ENCODE measurements at regions not wholly inside any gene's neighbourhood (a gene's known extent, or its start where the extent isn't known, plus 50 kb on each side); places are given as distances from the start of the nearest gene placed in this dataset.
"Not testable (repeated sequence)": the region's sequence is repeated elsewhere in the genome, so short reads cannot be mapped to it uniquely, and the experiment has no call there.

DNA sequence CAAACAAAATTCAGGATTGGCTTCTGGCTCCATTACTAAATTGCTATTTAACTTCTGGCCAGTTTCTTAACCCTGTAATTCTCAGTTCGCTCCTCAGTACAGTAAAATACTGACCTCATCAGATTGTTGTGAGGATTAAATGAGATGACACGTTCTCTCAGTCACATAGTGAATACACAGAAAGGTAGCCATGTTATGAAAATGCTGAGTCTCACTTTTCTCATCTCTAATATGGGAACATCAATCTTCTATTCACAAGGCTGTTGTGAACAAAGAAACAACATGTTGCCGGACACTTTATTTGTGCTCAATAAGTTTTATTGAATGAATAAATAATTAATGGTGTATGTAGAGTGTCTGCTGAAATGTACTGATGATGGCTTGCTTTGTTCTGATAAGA, 924.5 kb upstream of the GOT2 start:
- DNase-seq, result no peak

DNA sequence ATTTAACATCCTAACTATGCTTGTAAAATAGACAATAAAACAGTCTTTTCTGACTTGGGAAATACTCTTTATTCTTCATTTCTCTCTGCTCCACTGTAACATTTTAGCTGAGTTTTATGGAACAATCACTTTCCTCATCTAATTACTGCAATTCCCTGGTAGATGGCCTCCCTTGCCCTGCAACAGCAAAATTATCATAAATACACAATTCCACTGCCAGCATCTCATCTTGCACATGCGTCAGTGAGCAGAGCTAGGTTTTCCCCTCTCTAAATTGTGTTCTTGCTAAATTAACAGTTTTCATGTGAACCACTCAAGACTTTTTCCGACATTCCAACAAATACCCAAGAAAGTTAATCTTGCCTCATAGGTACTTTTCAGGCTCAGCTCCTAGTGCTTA, 920.9 kb upstream of the GOT2 start:
- DNase-seq, result no peak

DNA sequence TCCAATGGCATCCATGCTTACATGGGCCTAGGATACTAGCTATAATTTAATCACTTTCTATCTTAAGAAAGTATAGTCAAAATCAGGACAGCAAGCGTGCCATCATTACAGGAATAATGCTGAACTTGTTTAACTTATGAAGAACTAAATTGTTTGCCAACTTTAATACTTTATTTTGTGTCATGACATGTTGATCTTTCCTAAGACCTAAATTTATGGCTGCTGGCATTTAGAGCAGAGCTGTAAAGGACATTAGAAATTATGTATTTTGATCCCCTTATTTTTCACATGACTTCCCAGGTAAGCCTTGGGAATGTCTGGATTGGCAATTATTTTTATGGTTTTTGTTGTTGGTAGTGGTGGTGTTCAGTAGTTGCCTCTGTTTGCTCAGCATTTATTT, 920.3 kb upstream of the GOT2 start:
- no peak for DNase-seq

DNA sequence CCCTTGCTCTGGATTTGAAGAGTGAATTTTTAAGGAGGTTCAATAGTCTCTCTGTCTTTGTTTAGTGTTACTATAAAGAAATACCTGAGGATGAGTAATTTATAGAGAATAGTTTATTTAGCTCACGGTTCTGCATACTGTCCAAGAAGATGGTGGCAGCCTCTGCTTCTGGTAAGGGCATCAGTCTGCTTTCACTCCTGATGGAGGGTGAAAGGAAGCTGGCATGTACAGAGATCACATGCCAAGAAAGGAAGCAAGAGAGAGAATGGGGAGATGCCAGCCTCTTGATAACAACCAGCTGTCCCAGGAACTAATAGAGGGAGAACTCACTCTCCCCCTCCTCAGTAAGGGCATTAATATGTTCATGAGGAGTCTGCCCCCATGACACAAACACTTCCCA, 917.5 kb upstream of the GOT2 start:
- no peak for DNase-seq

DNA sequence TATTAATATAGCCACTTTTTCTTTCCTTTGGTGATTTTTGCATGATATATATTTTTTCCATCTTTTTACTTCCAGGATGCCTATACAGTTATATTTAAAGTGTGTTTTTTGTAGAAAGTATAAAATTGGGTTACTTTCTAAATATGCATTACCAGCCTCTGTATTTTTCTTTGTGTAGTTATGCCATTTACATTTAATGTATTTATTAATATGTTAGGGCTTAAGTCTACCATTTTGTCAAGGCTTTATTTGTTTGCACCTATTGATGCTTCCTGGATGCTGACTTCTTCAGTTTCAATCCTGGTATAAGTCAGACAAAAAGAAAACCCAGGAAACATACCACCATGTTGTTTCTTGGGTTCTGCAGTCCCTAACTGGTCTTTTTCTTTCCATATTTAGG, 911.1 kb upstream of the GOT2 start:
- no peak for DNase-seq

DNA sequence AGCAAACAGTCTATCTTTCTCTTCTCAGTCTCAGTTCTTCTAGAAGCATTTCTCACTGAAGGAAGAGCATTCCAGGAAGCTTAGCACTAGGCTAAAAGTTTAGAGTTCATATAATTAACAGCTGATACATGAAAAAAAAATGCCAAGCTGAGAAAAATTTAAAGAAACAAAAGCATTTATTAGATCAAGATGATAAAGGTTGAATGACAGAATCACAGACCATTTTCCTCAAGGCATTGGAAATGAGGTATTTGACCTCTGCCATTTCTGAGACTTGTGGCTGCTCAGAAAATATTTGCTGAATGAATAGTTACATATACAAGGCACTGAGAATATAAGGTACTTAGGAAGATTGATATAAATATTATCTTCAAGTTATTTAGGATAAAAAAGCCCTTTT, 901.6 kb upstream of the GOT2 start:
- DNase-seq, result no peak

DNA sequence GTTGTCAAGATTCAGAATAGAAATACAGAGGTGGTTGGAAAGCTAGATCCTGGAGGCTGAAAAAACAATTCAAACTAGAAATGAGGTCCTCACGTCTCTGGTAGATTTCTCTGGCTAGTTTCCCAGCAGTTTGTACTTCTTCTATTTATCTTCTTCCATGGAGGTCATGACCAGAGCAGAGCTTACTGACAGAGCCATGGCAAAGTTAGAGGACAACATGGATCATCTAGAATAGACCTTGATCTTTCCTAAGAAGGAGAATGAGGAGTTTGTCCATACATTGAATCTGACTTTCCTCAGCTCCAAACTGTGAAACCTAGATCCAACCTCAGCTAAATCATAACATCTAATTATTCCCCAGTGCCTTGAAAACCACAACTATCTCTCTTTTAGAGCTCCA, 900.8 kb upstream of the GOT2 start:
- DNase-seq, result no peak

DNA sequence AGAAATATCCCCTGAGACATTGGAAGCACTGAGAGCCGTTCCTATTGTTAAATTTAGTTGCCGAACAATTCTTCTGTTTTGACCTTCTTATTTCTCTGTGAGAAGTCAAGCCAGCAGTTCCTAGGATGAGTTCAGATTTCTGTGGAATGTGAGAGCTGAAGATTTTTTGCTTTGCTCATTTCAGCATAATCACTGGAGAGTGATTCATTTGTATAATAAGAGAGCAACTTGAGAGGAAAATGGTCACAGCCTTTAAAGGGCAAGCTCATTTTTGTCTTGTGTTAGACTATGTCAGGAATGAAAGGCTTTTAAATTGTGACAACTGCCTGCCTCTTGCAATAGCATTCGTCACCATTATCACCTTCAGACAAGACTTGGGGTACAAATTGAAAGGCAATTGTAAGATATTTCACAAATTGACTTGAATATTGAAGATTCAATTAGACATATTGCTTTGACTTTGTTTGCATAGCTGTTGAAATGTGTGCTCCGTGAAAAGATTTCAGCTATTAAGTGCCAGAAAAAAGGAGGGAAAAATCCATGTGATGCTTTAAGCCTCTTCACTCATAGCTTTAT, 900.0 kb upstream of the GOT2 start:
- DNase-seq, result no peak

DNA sequence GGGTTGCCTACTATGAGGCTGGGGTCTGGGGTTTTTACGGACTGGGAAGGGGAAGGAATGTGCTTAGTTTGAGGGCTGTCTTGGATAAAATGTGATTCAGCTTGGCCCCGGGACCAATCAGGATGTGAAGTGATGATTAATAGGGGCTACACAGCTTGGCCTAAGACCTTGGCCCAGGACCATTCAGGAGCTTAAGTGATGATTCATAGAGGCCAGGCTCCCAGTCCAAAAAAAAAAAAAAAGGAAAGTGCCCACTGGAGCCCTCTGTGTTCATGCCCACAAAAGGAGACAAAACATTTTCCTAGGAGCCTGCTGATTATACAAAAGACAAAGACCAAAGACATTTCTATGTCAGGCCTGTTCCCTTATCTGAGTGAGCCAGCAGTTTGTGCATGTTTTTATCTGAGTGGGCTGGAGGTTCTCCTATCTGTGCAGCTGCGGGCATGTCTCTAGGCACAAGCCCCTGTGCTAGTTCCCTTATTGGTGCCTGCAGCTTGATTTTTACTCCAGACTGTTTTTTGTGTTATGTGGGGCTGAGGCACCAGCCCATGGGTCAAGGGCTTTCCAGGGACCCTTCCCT, 898.2 kb upstream of the GOT2 start:
- no peak for DNase-seq

DNA sequence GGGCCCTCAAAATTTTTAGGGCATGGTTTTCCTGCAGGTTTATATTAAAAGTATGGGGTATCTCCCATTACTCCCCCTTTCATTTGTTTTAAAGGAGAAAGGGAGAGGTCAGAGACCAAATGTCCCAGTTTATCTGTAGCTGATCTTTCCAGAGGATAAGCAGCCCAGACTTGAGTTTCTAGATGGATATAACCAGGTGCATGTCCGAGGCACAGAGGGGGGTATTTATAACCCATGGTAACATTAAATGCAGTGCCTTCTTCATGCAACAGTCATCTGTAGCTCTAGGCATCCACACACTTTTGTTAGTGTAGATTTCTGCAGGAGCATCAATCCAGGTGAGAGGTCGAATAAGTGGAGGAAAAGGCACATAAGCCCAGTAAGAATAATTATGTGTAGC, 890.3 kb upstream of the GOT2 start:
- DNase-seq, result not testable (repeated sequence)

DNA sequence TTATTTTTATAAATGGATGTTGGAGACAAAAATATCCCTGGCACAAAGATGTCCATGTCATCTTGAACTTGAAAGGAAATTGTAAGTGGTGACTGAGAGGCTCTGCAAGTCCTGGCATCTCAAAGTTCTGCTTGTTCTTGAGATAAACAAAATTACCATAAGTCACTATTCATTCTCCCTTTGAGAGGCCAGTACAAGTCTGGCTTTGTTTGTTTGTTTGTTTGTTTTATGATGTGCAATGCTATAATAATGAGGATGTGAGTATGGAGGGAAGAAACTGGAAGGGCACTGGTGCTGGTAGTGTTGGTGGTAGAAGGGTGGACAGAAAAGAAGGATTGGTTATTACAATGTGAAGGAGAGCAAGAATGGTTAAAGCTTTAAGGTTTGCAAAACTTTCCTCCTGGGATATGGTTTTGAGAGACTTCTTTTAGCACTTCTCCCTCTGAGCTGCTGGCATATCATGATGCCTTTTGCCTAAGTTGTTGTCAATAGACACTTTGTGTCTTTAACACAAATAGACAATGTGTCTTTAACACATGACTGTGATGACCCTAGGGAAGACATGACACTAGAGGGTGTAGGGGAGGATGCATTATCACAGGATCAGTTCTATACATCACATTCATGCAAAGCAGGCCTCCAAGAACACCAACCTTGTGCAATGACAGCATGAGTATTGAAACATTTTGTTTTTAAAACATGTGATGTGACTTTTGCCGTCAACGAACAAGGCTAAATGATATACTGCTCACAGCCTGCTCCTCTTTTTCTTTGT, 880.5 kb upstream of the GOT2 start:
- DNase-seq, result no peak

DNA sequence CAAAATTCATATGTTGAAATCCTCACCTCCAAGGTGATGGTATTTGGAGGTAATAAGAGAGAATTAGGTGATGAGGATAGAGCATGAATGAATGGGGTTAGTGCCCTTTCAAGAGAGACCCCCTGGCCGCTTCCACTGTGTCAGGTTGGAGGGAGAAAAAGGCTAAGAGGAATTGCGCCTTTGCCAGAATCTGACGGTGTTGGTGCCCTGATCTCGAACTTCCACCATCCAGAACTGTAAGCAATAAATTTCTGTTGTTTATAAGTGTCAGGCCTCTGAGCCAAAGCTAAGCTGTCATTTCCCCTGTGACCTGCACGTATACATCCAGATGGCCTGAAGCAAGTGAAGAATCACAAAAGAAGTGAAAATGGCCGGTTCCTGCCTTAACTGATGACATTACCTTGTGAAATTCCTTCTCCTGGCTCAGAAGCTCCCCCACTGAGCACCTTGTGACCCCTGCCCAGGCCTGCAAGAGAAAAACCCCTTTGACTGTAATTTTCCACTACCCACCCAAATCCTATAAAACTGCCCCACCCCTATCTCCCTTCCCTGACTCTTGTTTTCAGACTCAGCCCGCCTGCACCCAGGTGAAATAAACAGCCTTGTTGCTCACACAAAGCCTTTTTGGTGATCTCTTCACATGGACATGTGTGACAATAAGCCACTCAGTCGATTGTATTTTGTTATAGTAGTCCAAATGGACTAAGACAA, 878.9 kb upstream of the GOT2 start:
- DNase-seq, result not testable (repeated sequence)

DNA sequence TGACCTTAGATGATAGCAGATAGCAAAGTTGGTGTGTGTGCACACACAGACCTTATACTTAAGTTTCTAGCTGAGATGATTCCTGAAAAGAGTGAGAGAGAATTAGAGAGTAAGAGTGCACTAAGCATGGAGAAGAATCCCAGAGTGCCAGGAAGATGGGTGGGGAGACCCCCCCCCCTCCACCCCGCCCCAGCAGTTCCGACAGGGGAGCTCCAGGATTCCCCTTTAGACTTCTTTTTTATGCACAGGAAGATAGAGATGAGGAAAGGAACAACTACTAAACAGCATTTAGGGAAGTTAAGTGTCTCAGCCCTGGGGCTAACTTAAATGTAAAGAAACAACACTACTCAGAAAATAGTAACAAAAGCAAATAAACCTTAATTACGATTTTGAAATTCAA, 878.0 kb upstream of the GOT2 start:
- no peak for DNase-seq

DNA sequence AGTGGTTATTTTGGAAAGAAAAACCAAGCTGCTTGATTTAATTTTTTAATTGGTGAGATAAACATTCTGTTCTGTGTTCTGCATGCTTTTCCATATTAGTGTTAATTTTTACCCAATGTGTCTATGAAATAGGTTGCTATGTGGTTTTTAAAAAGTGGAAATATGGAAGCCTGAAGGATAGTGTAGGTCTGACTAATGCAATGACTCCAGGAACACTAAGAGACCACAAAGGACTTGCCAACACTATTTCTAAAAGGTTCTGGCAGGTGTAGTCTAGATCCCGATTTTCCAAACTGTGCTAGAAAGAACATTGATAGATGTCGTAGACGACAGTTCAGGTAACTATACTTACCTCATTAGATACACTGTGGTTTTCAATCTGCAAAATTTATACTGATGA, 877.4 kb upstream of the GOT2 start:
- DNase-seq, result no peak

DNA sequence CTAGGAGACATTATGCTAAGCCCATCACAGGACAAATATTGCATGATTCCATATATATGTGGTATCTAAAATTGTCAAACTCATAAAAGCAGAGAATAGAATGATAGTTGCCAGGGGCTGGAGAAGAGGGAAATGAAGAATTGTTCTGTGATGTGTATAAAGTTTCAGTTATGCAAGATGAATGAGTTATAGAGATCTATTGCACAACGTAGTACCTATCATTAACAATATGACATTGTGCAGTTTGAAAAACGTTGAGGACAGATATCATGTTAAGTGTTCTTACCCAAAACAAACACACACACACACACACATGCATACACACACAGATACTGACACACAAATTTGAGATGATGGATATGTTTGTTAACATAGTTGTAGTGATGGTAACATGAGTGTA, 871.6 kb upstream of the GOT2 start:
- no peak for DNase-seq

DNA sequence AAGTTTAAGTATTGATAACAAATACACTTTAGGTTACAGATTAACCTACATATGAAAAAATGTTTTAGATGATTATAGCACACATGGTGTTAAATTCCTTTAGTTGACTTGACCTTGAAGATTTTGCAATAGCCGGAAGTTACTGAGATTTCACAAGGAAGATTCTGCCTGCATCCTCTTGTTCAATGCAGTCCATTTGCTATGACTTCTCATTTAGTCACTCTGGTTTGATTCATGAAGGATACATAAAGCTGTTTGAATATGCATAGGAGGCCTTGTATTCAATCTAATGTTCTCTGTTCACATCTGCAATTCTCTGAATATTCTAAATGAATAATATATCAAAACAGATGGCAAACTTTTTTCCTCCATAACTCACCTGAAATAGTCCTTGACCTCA, 870.2 kb upstream of the GOT2 start:
- DNase-seq, result no peak

DNA sequence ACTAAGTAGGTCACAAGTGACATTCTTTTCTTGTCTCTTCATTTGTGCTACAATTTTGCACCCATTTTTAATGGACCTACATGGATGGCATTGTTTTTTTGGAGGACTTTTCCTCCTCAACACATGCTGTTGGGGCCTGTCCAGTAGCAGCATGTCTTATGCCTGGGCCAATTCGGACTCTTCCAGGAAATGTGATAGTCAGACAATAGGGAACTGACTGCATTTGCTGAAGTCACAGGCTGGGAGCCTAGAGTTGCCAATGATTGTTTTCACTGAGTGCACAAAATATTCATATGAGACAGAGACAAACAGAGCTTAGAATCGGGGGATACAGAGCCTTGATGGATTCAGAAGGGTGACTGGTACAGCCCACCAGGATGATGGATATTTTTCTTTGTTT, 867.3 kb upstream of the GOT2 start:
- no peak for DNase-seq

DNA sequence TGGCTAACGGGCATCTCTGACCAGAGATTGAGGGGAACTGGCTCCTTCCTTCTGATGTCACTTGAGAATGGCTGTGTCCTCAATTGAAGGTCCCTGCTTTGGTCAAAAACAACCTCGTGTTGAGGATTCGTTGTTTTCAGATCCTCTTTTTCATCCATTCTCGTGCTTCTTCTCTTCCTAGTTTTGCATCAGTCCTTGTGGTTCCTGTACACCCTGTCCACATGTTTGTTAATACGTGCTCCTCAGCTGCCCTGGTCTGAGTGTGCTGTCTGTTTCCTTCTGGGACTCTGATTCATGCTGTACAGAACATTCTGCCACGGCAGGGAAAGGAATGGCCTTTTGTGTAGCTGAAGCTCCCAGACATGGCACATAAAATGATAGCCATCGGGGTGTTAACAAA, 863.2 kb upstream of the GOT2 start:
- no peak for DNase-seq

DNA sequence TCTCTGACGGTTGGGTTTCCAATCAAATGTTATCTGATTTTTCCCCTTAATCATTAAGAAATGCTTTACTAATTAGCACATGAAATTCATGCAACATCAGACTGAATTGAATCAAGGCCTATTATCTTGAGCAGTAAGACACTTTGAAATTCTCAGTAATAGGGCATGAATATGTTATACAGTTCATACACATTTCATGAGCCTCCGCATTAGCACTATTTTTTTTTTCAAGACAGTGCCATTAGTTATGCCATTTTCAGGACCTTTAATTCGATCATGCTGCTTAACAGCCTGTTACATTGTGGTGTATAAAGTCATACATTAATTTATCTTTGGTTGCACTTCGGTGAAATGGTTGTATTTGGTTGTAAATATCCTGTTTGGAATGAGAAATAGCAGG, 862.6 kb upstream of the GOT2 start:
- DNase-seq, result no peak

DNA sequence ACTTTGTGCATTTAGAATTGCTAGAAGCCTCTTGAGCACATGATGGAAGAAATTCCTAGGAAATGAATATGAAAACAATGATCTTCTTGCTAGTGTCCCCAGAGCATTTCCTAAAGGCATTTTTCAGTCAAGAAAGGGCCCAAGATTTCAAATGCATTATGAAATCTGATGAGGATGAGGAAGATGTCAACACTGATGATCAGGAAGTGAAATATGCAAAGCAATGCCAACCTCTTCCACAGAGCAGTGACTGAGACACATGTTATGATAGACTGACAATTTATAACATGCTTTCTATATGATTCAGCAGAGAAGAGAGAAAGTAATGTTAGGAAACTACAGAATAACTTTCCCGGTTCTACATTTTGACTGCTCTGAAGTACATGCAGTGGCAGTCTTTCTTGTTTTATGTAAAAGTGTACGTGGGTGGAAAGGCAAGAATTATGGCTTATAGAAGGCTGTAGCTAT, 859.1 kb upstream of the GOT2 start:
- no peak for DNase-seq

DNA sequence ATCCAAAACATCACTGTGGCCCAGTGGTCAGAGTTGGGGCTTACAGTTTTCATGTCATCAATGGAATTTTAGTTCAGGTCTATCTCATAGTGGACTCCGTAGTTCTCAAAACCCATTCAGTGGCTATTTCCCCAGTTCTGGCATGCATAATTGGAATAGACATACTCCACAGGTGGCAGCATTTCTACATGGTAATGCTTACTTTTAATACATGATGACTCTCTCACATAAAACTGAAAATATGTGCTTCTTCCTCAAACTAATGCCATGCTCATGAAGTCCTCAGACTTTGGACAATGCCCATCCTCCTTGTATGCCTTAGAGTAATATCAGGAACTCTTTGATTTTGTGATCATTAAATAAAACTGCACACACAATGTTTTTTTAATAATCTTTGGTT, 857.4 kb upstream of the GOT2 start:
- no peak for DNase-seq

DNA sequence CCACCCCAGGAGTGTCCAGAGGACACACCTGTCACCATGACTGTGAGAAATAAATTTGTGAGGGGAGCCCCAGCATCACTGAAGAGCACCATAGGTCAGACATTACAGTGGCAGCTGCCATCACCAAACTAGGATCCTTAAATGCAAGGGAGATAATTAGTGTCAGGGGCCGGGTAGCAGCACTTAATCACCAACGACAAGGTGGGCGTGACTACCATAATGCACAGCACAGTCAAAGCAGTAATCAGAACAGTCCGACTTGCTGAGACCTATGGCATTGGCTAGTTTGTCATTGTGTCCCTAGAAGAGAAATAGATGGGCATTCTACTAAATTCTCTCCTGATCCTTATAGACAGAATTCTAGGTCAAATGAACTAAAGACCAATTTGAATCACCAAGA, 856.7 kb upstream of the GOT2 start:
- DNase-seq, result no peak

DNA sequence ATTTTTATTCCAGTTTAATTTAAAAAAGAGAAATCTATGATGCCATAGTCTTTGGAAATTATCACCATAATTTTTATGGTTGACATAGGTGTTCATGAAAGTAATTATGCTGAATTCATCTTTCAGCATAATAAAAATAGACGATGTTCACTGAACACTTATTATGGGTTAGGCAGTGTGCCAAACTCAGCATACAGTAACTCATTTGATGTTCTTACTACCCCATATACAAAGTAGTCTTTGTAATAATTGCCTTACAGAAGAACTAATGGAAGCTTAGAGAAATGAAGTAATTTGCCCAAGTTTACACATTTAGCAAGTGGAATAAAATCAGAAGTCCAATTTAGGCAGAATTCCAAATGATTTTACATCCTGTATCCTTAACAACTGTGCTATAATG, 852.2 kb upstream of the GOT2 start:
- no peak for DNase-seq

DNA sequence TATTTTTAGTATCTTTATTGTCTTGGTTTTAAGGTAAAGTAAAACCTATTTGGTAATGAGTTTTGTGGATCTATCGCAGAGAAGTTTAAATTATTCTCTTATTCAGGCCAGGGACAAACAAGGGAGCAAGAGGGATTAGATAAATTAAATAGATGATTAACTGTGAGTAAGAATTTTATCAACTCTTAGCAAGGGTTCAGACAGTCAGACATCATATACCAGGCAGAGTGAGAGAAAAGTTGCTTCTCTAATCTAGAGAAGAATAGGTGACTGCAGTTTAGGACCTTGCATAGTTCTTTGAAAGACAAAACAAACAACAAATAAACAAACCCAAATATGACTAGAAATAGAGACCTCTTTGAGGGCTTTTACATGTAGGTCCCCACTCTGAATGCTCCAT, 840.2 kb upstream of the GOT2 start:
- DNase-seq, result no peak

Measured in stimulated activated CD4-positive, alpha-beta T cell treated with anti-CD3 and anti-CD28 coated beads, Interleukin-15, amount 100 ng/mL, for 24 hours (primary cell).